ENCODE measurements at regions not wholly inside any gene's neighbourhood (a gene's known extent, or its start where the extent isn't known, plus 50 kb on each side); places are given as distances from the start of the nearest gene placed in this dataset.

DNA sequence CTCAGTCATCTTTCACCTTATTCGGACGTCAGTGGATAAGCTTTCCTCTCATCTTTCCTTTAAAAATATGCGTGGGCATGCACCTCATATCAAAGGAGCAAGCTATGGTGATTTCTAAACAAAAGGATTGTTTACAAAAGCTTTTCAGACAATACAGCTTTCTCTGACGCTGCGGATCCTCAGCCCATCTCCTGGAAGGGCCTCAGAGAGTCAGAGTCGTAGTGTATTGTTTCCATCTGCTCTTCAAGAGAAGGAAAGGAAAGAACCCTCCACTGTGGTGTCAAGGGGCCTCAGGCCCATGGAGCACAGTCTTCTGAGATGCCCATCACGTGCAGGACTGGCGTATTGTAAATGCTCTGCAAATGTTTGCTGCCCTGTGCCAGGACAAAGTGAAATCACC is 163.4 kb upstream of the MAP1B start:
- TF ChIP-seq SIN3A (IDR thresholded peaks at IDR 0.05; ENCODE audit: borderline replicate concordance, insufficient read depth, low read length) (no peak), FOXP2 (optimal IDR thresholded peaks at IDR 0.05; ENCODE audit: borderline replicate concordance, extremely low read depth, extremely low read length, insufficient read depth) (no peak), TAF1 (IDR thresholded peaks at IDR 0.05; ENCODE audit: borderline replicate concordance, insufficient read depth, low read length) (no peak), POLR2AphosphoS5 (IDR thresholded peaks at IDR 0.05; ENCODE audit: low read depth, low read length) (no peak)
- TF ChIP-seq, protein P1, sequence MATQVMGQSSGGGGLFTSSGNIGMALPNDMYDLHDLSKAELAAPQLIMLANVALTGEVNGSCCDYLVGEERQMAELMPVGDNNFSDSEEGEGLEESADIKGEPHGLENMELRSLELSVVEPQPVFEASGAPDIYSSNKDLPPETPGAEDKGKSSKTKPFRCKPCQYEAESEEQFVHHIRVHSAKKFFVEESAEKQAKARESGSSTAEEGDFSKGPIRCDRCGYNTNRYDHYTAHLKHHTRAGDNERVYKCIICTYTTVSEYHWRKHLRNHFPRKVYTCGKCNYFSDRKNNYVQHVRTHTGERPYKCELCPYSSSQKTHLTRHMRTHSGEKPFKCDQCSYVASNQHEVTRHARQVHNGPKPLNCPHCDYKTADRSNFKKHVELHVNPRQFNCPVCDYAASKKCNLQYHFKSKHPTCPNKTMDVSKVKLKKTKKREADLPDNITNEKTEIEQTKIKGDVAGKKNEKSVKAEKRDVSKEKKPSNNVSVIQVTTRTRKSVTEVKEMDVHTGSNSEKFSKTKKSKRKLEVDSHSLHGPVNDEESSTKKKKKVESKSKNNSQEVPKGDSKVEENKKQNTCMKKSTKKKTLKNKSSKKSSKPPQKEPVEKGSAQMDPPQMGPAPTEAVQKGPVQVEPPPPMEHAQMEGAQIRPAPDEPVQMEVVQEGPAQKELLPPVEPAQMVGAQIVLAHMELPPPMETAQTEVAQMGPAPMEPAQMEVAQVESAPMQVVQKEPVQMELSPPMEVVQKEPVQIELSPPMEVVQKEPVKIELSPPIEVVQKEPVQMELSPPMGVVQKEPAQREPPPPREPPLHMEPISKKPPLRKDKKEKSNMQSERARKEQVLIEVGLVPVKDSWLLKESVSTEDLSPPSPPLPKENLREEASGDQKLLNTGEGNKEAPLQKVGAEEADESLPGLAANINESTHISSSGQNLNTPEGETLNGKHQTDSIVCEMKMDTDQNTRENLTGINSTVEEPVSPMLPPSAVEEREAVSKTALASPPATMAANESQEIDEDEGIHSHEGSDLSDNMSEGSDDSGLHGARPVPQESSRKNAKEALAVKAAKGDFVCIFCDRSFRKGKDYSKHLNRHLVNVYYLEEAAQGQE (IDR thresholded peaks at IDR 0.05; ENCODE audit: insufficient read depth in 1 of 2, low read depth in 2 of 2, low read length in 2 of 2) = no peak

DNA sequence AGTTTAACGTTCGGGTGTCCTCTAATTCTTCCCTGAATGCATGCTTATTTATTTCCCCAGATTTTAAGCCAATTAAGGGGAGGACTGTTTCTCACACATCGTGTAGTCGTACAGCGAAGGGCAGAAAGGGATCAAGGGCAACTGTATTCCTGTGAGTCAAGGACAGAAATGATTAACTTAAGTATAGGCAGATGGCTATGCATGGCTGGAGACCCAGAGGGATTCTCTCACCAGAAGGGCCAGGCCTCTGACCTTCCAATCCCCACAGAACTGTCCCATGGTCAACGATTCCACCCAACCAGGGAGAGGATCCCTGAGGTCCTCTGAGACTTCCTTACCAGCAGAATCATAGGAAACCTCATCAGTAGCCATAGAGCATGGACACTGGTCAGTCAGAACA is 161.8 kb upstream of the MAP1B start:
- TF ChIP-seq, protein P1 (IDR thresholded peaks at IDR 0.05; ENCODE audit: insufficient read depth in 1 of 2, low read depth in 2 of 2, low read length in 2 of 2) = no peak
- TF ChIP-seq TAF1 (IDR thresholded peaks at IDR 0.05; ENCODE audit: borderline replicate concordance, insufficient read depth, low read length) (no peak), FOXP2 (optimal IDR thresholded peaks at IDR 0.05; ENCODE audit: borderline replicate concordance, extremely low read depth, extremely low read length, insufficient read depth) (no peak), SIN3A (IDR thresholded peaks at IDR 0.05; ENCODE audit: borderline replicate concordance, insufficient read depth, low read length) (no peak), POLR2AphosphoS5 (IDR thresholded peaks at IDR 0.05; ENCODE audit: low read depth, low read length) (no peak)

DNA sequence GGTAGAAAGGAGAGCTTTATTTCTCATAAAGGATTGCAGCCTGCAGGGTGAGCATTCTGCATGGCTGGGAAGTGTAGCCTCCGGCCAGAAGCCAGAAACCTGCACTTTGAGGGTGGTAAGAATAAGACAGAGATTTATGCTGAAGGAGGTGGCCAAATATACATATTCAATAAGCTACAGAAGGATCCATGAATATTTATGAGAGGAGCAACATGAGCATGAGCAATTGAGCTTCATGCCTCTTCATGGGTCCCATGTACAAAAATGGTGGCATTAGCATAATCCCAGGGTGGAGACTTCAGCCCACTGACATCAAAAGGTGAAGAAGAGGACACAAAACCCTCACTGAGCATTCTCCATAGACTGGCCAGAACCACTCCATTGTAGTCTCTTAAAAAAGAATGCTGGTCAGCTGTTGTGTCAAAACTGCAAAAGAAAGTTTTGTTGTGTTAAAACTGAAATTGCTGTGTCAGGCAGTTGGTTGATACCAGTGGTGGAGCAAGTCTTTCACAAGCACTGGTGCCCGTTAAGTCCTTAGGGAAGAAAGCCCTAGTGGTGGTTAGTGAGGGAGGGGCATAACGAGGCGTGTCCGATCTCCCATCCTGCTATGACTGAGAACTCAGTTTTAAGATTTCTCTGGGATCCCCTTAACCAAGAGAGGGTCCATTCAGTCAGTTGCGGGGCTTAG is 160.8 kb upstream of the MAP1B start:
- no peak for TF ChIP-seq TAF1 (IDR thresholded peaks at IDR 0.05; ENCODE audit: borderline replicate concordance, insufficient read depth, low read length)
- no peak for TF ChIP-seq SIN3A (IDR thresholded peaks at IDR 0.05; ENCODE audit: borderline replicate concordance, insufficient read depth, low read length)
- TF ChIP-seq POLR2AphosphoS5 (IDR thresholded peaks at IDR 0.05; ENCODE audit: low read depth, low read length) = no peak
- TF ChIP-seq, protein P1 (IDR thresholded peaks at IDR 0.05; ENCODE audit: insufficient read depth in 1 of 2, low read depth in 2 of 2, low read length in 2 of 2) = no peak

DNA sequence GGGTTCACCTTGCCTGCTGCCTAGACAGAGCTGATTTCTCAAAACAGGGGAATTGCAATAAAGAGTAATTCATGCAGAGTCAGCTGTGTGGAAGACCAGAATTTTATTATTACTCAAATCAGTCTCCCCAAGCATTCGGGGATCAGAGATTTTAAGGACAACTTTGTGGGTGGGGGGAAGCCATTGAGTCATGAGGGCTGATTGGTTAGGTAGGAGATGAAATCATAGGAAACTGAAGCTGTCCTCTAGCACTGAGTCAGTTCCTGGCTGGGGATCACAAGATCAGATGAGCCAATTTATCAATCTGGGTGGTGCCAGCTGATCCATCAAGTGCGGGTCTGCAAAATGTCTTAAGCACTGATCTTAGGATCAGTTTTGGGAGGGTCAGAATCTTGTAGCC is 159.1 kb upstream of the MAP1B start:
- TF ChIP-seq TAF1 (IDR thresholded peaks at IDR 0.05; ENCODE audit: borderline replicate concordance, insufficient read depth, low read length) (no peak), POLR2AphosphoS5 (IDR thresholded peaks at IDR 0.05; ENCODE audit: low read depth, low read length) (no peak)

DNA sequence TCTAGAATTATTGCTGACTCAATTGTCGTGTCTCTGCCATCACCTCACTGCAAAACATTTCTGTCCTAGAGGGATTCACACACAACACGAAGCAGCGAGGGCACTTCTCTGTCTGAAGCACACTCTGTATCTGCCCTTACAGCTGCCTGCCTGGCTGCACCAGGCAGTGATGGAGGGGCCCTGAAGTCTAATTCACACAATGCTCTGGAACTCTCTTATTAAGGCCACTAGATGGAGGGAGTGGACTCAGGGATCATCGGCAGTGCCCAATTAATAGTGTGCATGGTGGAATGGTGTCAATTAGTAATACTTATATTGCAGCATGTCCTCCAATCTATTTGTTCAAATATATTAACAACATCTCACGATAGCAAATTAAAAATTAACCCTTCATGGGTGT is 157.5 kb upstream of the MAP1B start:
- TF ChIP-seq TAF1 (IDR thresholded peaks at IDR 0.05; ENCODE audit: borderline replicate concordance, insufficient read depth, low read length) (no peak), SIN3A (IDR thresholded peaks at IDR 0.05; ENCODE audit: borderline replicate concordance, insufficient read depth, low read length) (no peak), FOXP2 (optimal IDR thresholded peaks at IDR 0.05; ENCODE audit: borderline replicate concordance, extremely low read depth, extremely low read length, insufficient read depth) (no peak), POLR2AphosphoS5 (IDR thresholded peaks at IDR 0.05; ENCODE audit: low read depth, low read length) (no peak)
- TF ChIP-seq, protein P1 (IDR thresholded peaks at IDR 0.05; ENCODE audit: insufficient read depth in 1 of 2, low read depth in 2 of 2, low read length in 2 of 2) = no peak

All from PFSK-1 (cell line).